ENCODE measurements at regions not wholly inside any gene's neighbourhood (a gene's known extent, or its start where the extent isn't known, plus 50 kb on each side); places are given as distances from the start of the nearest gene placed in this dataset.

DNA sequence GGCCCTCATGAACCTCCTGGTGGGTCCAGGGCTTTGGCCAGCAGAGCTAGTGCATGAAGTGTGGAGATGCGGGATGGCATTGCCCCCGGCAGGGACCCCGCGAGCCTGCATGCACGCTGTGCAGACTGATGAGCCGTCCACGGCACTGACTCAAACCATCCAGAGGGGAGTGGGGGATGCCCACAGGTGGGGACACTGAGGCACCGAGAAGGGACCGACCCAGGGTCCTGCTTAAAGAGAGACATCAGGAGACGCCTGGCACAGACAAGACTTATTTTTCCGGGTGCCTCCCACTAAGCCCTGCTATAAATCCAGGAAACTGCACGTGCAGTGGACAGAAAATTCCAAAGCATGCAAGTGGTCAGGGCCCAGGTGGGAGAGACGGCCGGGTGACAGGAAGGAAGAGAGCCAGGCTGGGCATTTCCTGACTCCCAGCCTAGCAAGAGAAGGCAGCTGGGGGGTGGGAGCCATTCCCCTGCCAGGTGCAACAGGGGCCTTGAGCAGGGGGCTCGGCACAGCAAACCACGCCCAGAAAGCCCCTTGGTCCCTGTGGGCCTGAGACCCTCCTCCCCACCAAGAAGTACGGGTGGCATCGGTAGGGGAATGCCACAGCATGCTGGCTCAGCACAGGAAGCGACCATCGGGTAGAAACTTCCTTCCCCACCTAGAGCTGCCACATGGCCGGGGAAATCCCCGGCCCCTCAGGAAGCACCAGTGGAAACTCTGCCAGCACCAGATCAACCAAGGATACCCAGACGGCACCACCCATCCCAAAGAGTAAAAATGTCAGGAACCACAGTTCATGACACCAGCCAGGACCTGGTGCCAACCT lies 91.5 kb downstream of the FOXL3 start:
- no peak for FAIRE-seq
- no peak overlapping the region for H3K4me3 ChIP-seq (ENCODE audit: low read depth in 1 of 3, low read length in 3 of 3)
- WGBS, 3 donors = 70 to 88% (median 76%) methylated on average over 23 of the region's 23 CpGs

GRCh38 chr7:382043-382400 lies 92.1 kb downstream of the FOXL3 start:
- Histone ChIP-seq H3K4me1 (ENCODE audit: control insufficient read depth in 3 of 3, insufficient read depth in 2 of 3, low read depth in 1 of 3, low read length in 2 of 3) (peaks cover 0 to 22% (median 3%) of the 10 kb centered on the region in 3 donors), H3K36me3 (ENCODE audit: control insufficient read depth in 3 of 3, insufficient read depth in 2 of 3, low read depth in 1 of 3, low read length in 3 of 3) (no peaks in the 10 kb centered on the region), H3K4me3 (ENCODE audit: low read depth in 1 of 3, low read length in 3 of 3) (no peak overlapping the region), H3K9me3 (ENCODE audit: control insufficient read depth in 2 of 2, insufficient read depth in 1 of 2, low read depth in 1 of 2, low read length in 1 of 2) (peaks cover 0 to 13% of the 10 kb centered on the region in 2 donors), H3K27ac (ENCODE audit: low read depth in 1 of 3, low read length in 2 of 3) (no peak overlapping the region), H3K27me3 (ENCODE audit: control insufficient read depth in 3 of 3, insufficient read depth in 3 of 3, low read length in 3 of 3) (peaks cover 0 to 2% (median 0%) of the 10 kb centered on the region in 3 donors)
- WGBS, 3 donors = 65 to 78% (median 73%) methylated on average over 5 of the region's 5 CpGs
- FAIRE-seq (no peak), DNase-seq (no peak)

More for the DNA sequence above, 91.5 kb downstream of the FOXL3 start:
- peaks cover 0 to 2% (median 0%) of the 10 kb centered on the region in 3 donors for H3K27me3 ChIP-seq (ENCODE audit: control insufficient read depth in 3 of 3, insufficient read depth in 3 of 3, low read length in 3 of 3)
- H3K4me1 ChIP-seq (ENCODE audit: control insufficient read depth in 3 of 3, insufficient read depth in 2 of 3, low read depth in 1 of 3, low read length in 2 of 3) = peaks cover 0 to 28% (median 3%) of the 10 kb centered on the region in 3 donors
- no peak for DNase-seq
- no peak overlapping the region for H3K27ac ChIP-seq (ENCODE audit: low read depth in 1 of 3, low read length in 2 of 3)
- H3K9me3 ChIP-seq (ENCODE audit: control insufficient read depth in 2 of 2, insufficient read depth in 1 of 2, low read depth in 1 of 2, low read length in 1 of 2) = peaks cover 0 to 13% of the 10 kb centered on the region in 2 donors
- no peaks in the 10 kb centered on the region for H3K36me3 ChIP-seq (ENCODE audit: control insufficient read depth in 3 of 3, insufficient read depth in 2 of 3, low read depth in 1 of 3, low read length in 3 of 3)

DNA sequence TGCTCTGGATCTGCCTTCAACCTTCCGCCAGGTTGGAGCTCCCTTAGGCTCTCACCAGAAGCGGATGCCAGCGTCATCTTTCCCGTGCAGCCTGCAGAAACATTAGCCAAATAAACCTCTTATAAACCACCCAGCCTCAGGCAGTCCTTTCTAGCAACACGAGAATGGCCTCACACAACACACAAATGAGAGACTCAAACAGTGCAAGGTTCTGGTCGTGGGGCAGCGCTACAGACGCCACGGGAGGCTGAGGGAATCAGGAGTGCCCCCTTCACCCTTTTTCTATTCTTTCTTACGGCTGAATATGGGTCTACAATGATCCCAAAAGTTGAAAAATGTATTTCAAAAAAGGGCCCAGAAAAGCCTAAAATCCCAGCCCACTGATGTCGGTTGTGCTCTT lies 96.4 kb downstream of the FOXL3 start:
- H3K27me3 ChIP-seq (ENCODE audit: control insufficient read depth in 3 of 3, insufficient read depth in 3 of 3, low read length in 3 of 3) = peaks cover 0 to 2% (median 0%) of the 10 kb centered on the region in 3 donors
- WGBS, 3 donors = 85 to 91% (median 90%) methylated on average over 11 of the region's 11 CpGs
- H3K4me1 ChIP-seq (ENCODE audit: control insufficient read depth in 3 of 3, insufficient read depth in 2 of 3, low read depth in 1 of 3, low read length in 2 of 3) = no peaks in the 10 kb centered on the region
- H3K36me3 ChIP-seq (ENCODE audit: control insufficient read depth in 3 of 3, insufficient read depth in 2 of 3, low read depth in 1 of 3, low read length in 3 of 3) = no peaks in the 10 kb centered on the region
- FAIRE-seq (no peak), DNase-seq (no peak)
- H3K4me3 ChIP-seq (ENCODE audit: low read depth in 1 of 3, low read length in 3 of 3) = no peak overlapping the region
- no peak overlapping the region for H3K27ac ChIP-seq (ENCODE audit: low read depth in 1 of 3, low read length in 2 of 3)
- H3K9me3 ChIP-seq (ENCODE audit: control insufficient read depth in 2 of 2, insufficient read depth in 1 of 2, low read depth in 1 of 2, low read length in 1 of 2) = peaks cover 0 to 26% of the 10 kb centered on the region in 2 donors

DNA sequence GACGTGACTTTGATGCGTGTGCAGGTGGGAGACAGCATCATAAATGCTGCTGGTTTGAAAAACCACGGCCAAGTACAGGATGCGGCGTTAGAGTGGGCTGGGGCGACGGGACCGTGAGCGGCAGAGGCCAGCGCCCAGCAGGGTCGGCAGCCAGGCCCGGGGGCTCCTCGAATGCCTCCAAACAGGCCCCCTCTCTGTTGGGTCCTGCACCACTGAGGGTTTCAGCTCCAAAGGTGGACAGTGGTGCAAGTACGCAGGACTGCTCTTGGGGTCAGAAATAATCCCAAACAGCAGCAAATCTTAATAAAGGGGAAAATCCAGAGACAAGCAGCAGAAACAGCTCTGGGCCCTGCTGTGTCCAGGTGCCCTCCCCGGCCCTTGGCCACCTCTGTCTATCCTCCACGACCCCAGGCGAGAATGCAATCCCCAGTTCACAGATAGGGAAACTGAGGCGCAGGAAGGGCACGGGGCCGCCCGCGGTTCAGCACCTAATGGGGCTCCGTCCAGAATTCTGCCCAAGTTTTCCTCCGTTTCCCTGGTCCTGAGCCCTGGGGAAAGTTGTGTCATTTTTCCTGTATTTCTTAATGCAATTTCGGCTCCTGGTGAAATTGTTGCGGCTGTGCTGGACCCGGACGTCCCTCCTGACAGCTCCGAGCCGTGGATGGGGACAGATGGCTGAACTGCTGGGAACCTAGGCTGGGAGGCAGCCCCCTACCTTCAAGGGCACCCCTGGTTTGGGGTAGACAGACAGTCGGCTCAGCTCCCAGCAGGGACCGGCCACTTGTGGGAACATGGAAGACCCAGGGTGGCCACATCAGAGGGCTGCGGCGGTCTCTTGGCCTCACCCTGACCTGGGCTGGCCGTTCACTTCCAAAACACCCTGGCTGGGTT lies 97.4 kb downstream of the FOXL3 start:
- Histone ChIP-seq H3K4me1 (ENCODE audit: control insufficient read depth in 3 of 3, insufficient read depth in 2 of 3, low read depth in 1 of 3, low read length in 2 of 3) (no peaks in the 10 kb centered on the region), H3K4me3 (ENCODE audit: low read depth in 1 of 3, low read length in 3 of 3) (no peak overlapping the region), H3K36me3 (ENCODE audit: control insufficient read depth in 3 of 3, insufficient read depth in 2 of 3, low read depth in 1 of 3, low read length in 3 of 3) (no peaks in the 10 kb centered on the region), H3K27ac (ENCODE audit: low read depth in 1 of 3, low read length in 2 of 3) (no peak overlapping the region), H3K9me3 (ENCODE audit: control insufficient read depth in 2 of 2, insufficient read depth in 1 of 2, low read depth in 1 of 2, low read length in 1 of 2) (peaks cover 0 to 33% of the 10 kb centered on the region in 2 donors), H3K27me3 (ENCODE audit: control insufficient read depth in 3 of 3, insufficient read depth in 3 of 3, low read length in 3 of 3) (peaks cover 0 to 2% (median 0%) of the 10 kb centered on the region in 3 donors)
- 95% methylated on average over 35 of the region's 35 CpGs for WGBS, 3 donors
- FAIRE-seq (no peak), DNase-seq (no peak)

GRCh38 chr7:388023-388960 lies 98.3 kb downstream of the FOXL3 start:
- no peak for DNase-seq
- WGBS, 3 donors = 74 to 84% (median 78%) methylated on average over 39 to 40 of the region's 40 CpGs
- H3K4me3 ChIP-seq (ENCODE audit: low read depth in 1 of 3, low read length in 3 of 3) = no peak overlapping the region

DNA sequence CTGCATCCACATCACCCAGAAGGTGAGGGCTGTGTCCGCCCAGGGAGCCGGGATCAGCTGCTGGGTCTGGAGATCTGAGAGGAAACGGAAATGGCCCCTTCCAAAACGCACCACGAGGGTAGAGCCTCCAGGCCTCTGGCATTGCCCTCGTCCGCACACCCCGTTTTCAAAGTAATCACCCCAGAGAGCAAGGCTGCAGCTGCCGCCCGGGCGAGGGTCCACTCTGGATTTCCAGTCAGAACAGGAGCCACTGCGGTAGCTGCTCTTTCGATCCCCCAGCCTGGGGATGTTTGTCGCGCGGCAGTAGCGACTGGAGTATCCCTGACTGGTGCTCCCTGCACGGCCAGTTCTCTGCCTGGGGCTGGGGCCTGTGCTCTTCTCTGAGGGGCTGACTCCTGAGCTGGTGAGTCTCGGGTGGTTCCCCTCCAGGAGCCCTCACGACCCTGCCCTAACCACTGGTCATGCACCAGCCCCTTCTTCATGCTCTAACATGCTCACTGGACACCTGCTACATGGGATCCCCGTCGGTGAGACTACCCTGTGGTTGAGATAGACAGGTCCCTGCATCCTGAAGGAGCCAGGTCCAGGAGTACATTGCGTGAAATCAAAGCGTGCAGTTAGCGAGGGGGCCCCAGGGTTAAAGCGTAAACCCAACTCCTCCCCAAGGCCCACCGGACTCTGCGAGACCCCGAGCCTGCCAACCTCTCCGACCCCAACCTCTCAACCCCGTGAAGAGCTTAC lies 99.2 kb downstream of the FOXL3 start:
- no peak overlapping the region for H3K4me3 ChIP-seq (ENCODE audit: low read depth in 1 of 3, low read length in 3 of 3)
- no peaks in the 10 kb centered on the region for H3K4me1 ChIP-seq (ENCODE audit: control insufficient read depth in 3 of 3, insufficient read depth in 2 of 3, low read depth in 1 of 3, low read length in 2 of 3)
- DNase-seq (no peak), FAIRE-seq (no peak)
- H3K27me3 ChIP-seq (ENCODE audit: control insufficient read depth in 3 of 3, insufficient read depth in 3 of 3, low read length in 3 of 3) = peaks cover 0 to 2% (median 0%) of the 10 kb centered on the region in 3 donors
- H3K9me3 ChIP-seq (ENCODE audit: control insufficient read depth in 2 of 2, insufficient read depth in 1 of 2, low read depth in 1 of 2, low read length in 1 of 2) = peaks cover 0 to 34% of the 10 kb centered on the region in 2 donors
- no peaks in the 10 kb centered on the region for H3K36me3 ChIP-seq (ENCODE audit: control insufficient read depth in 3 of 3, insufficient read depth in 2 of 3, low read depth in 1 of 3, low read length in 3 of 3)
- 87 to 96% (median 92%) methylated on average over 31 of the region's 31 CpGs for WGBS, 3 donors
- H3K27ac ChIP-seq (ENCODE audit: low read depth in 1 of 3, low read length in 2 of 3) = no peak overlapping the region

More at GRCh38 chr7:388023-388960, 98.3 kb downstream of the FOXL3 start:
- Histone ChIP-seq H3K27ac (ENCODE audit: low read depth in 1 of 3, low read length in 2 of 3) (no peak overlapping the region), H3K36me3 (ENCODE audit: control insufficient read depth in 3 of 3, insufficient read depth in 2 of 3, low read depth in 1 of 3, low read length in 3 of 3) (no peaks in the 10 kb centered on the region), H3K4me1 (ENCODE audit: control insufficient read depth in 3 of 3, insufficient read depth in 2 of 3, low read depth in 1 of 3, low read length in 2 of 3) (no peaks in the 10 kb centered on the region), H3K9me3 (ENCODE audit: control insufficient read depth in 2 of 2, insufficient read depth in 1 of 2, low read depth in 1 of 2, low read length in 1 of 2) (peaks cover 0 to 36% of the 10 kb centered on the region in 2 donors), H3K27me3 (ENCODE audit: control insufficient read depth in 3 of 3, insufficient read depth in 3 of 3, low read length in 3 of 3) (peaks cover 0 to 2% (median 0%) of the 10 kb centered on the region in 3 donors)
- no peak for FAIRE-seq

GRCh38 chr7:389911-390601 lies 100.1 kb downstream of the FOXL3 start:
- peaks cover 0 to 32% of the 10 kb centered on the region in 2 donors for H3K9me3 ChIP-seq (ENCODE audit: control insufficient read depth in 2 of 2, insufficient read depth in 1 of 2, low read depth in 1 of 2, low read length in 1 of 2)
- H3K27me3 ChIP-seq (ENCODE audit: control insufficient read depth in 3 of 3, insufficient read depth in 3 of 3, low read length in 3 of 3) = no peaks in the 10 kb centered on the region
- no peak overlapping the region for H3K4me3 ChIP-seq (ENCODE audit: low read depth in 1 of 3, low read length in 3 of 3)
- no peak for FAIRE-seq
- no peak for DNase-seq
- H3K4me1 ChIP-seq (ENCODE audit: control insufficient read depth in 3 of 3, insufficient read depth in 2 of 3, low read depth in 1 of 3, low read length in 2 of 3) = no peaks in the 10 kb centered on the region
- WGBS, 3 donors = 73 to 85% (median 80%) methylated on average over 20 to 21 of the region's 21 CpGs
- no peak overlapping the region for H3K27ac ChIP-seq (ENCODE audit: low read depth in 1 of 3, low read length in 2 of 3)
- H3K36me3 ChIP-seq (ENCODE audit: control insufficient read depth in 3 of 3, insufficient read depth in 2 of 3, low read depth in 1 of 3, low read length in 3 of 3) = no peaks in the 10 kb centered on the region

All from small intestine (tissue), 7 donors.